Activated CD4-positive, alpha-beta T cell treated with anti-CD3 and anti-CD28 coated beads, Interleukin-2, amount 10 ng/mL, durations not matched to agents 7 days and 5 days (primary cell): ENCODE measurements at regions not wholly inside any gene's neighbourhood (a gene's known extent, or its start where the extent isn't known, plus 50 kb on each side); places are given as distances from the start of the nearest gene placed in this dataset.

Experiments
- CTCF ChIA-PET: fragments of 350-600 bp; sonication (Branson Sonifier 250); formaldehyde crosslinking; loops from one replicate; lab custom pipeline; 2021; ENCODE audit warnings: antibody characterized with exemption; lab: Charles Lee
- POLR2A ChIA-PET: fragments of 350-600 bp; sonication (Branson Sonifier 250); formaldehyde crosslinking; loops from one replicate; lab custom pipeline; 2021; ENCODE audit warnings: antibody characterized with exemption; lab: Charles Lee
- DNase-seq: peaks from one replicate; pipeline ENCODE4 v3.0.0-alpha.2; 2020
- H3K27ac Mint-ChIP-seq: one replicate; pipeline ENCODE4 v1.8.0; 2021; ENCODE audit warnings: mild to moderate bottlenecking, moderate library complexity, mixed read lengths
- H3K27me3 Mint-ChIP-seq: one replicate; pipeline ENCODE4 v1.8.0; 2021; ENCODE audit warnings: mixed read lengths
- H3K36me3 Mint-ChIP-seq: one replicate; pipeline ENCODE4 v1.8.0; 2021; ENCODE audit warnings: low read depth, mixed read lengths
- H3K4me1 Mint-ChIP-seq: one replicate; pipeline ENCODE4 v1.8.0; 2021; ENCODE audit warnings: mixed read lengths
- H3K4me3 Mint-ChIP-seq: one replicate; pipeline ENCODE4 v1.8.0; 2021; ENCODE audit warnings: mild to moderate bottlenecking, moderate library complexity, mixed read lengths
- H3K9me3 Mint-ChIP-seq: one replicate; pipeline ENCODE4 v1.8.0; 2021; ENCODE audit warnings: mixed read lengths

- H3K4me3 Mint-ChIP-seq, result no peak overlapping the region
- no peaks in the 10 kb centered on the region for H3K36me3 Mint-ChIP-seq
- DNase-seq, result no peak
- no peak overlapping the region for H3K27ac Mint-ChIP-seq
- CTCF ChIA-PET, result interaction anchor here (1.3 kb wide), 1 partner anchor 22 kb away, joined by 3 read pairs; no protein-coding TSS in a partner anchor
- POLR2A ChIA-PET, result no interaction called here
- no peaks in the 10 kb centered on the region for H3K4me1 Mint-ChIP-seq
- H3K27me3 Mint-ChIP-seq, result peaks cover 2% of the 10 kb centered on the region
- no peaks in the 10 kb centered on the region for H3K9me3 Mint-ChIP-seq
Observed at GRCh38 chrX:39156051-39156450, 354.8 kb downstream of the MID1IP1 start.

DNA sequence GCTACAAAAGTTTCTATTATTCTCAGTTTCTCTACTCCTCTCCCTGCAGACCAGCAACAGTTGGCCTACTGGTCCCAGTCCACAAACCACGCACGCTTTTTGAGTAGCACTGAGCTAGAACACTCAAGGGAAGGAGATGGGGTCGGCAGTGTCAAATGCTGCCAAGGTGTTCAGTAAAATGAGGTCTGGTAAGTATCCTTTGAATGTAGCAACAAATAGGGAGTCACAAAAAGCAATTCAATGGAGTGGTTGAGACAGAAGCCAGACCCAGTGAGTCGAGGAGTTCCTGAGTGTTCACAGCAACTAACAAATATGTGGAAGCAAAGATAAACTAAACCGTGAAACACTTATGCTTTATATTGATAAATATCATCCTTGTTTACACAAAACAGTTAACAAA, 355.7 kb downstream of the MID1IP1 start:
- CTCF ChIA-PET, result interaction anchor here (0.6 to 1.3 kb wide), 3 partner anchors 9 to 105 kb away, joined by 3 read pairs; no protein-coding TSS in a partner anchor
- no peaks in the 10 kb centered on the region for H3K9me3 Mint-ChIP-seq
- H3K27ac Mint-ChIP-seq, result no peak overlapping the region
- peaks cover 8% of the 10 kb centered on the region for H3K27me3 Mint-ChIP-seq
- no peak for DNase-seq
- POLR2A ChIA-PET, result no interaction called here
- no peak overlapping the region for H3K4me3 Mint-ChIP-seq
- H3K36me3 Mint-ChIP-seq, result no peaks in the 10 kb centered on the region
- H3K4me1 Mint-ChIP-seq, result peaks cover 5% of the 10 kb centered on the region

DNA sequence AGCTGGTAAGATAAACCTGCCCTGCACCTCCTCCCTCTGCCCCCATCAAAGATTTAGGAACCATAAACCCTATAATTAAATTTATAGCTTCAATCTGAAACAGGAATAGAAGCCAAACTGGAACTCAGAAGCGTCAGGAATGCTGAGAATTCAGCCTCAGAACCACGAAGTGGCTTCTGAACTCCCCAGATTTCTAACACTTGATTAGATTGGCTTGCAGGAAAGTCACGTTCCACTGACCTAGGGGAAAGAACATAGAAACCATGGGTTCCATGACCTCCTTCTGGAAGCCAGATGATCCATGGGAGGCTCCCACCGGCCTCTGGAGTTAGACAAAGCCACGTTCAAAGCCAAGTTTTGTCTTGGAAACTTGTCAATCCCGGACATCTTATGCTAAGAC, 356.5 kb downstream of the MID1IP1 start:
- no peak overlapping the region for H3K27ac Mint-ChIP-seq
- peaks cover 7% of the 10 kb centered on the region for H3K4me1 Mint-ChIP-seq
- no peak for DNase-seq
- ChIA-PET CTCF (interaction anchor here (0.9 to 1.1 kb wide), 2 partner anchors 8 to 10 kb away, joined by 3 read pairs; no protein-coding TSS in a partner anchor), POLR2A (interaction anchor here (0.6 kb wide), 1 partner anchor 173 kb away, joined by 5 read pairs; no protein-coding TSS in a partner anchor)
- no peaks in the 10 kb centered on the region for H3K9me3 Mint-ChIP-seq
- peaks cover 8% of the 10 kb centered on the region for H3K27me3 Mint-ChIP-seq
- H3K4me3 Mint-ChIP-seq, result no peak overlapping the region
- no peaks in the 10 kb centered on the region for H3K36me3 Mint-ChIP-seq

DNA sequence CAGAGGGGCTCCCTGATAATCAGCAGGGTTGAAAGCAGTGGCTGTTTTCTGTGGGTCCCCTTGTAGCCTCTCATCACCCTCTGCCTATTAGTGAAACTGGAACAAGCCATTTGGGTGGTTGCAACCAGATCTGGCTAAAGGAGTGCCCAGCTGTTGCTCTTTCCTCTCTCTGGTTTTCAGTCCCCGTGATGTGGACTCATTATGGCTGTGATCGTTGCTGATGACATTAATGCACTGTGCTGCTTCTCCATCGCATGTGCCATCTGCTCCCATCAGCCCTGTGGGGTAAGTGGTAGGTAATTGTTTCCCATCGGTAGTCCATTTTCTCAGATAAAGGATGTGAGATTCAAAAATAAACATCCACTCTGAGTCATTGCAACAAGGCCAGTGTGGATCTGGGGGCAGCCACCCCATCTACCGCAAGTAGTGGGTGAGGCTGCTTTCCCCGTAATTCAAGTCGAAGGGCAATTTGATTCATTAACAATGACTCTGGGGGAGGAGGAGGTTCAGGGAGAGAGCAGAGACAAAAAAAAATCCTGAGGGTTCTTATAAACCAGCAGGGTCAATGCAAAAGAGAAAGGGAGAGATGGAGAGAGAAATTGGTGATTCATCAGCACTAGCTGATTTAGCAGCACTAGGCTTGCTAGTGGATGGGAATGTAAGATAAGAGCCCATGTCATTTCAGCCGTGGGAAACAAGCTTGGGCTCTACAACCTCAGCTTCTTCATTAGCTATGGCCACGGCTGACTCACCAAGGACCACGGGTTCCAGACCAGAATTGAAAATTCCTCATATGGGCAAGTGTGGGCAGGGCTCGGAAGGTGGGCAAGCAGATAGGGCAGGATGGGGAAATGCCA, 357.8 kb downstream of the MID1IP1 start:
- Mint-ChIP-seq H3K27me3 (peaks cover 14% of the 10 kb centered on the region), H3K36me3 (no peaks in the 10 kb centered on the region), H3K4me3 (no peak overlapping the region), H3K9me3 (no peaks in the 10 kb centered on the region), H3K27ac (no peak overlapping the region), H3K4me1 (peaks cover 15% of the 10 kb centered on the region)
- CTCF ChIA-PET, result interaction anchor here (0.7 to 1.1 kb wide), 3 partner anchors 8 to 437 kb away, joined by 3 to 4 read pairs (median 4); no protein-coding TSS in a partner anchor
- no peak for DNase-seq
- POLR2A ChIA-PET, result interaction anchor here (0.7 kb wide), 1 partner anchor 945 kb away, joined by 3 read pairs; no protein-coding TSS in a partner anchor

GRCh38 chrX:39159921-39160507, 358.8 kb downstream of the MID1IP1 start:
- no peaks in the 10 kb centered on the region for H3K36me3 Mint-ChIP-seq
- H3K27me3 Mint-ChIP-seq, result peaks cover 14% of the 10 kb centered on the region
- POLR2A ChIA-PET, result interaction anchor here (0.7 kb wide), 1 partner anchor 944 kb away, joined by 3 read pairs; no protein-coding TSS in a partner anchor

DNA sequence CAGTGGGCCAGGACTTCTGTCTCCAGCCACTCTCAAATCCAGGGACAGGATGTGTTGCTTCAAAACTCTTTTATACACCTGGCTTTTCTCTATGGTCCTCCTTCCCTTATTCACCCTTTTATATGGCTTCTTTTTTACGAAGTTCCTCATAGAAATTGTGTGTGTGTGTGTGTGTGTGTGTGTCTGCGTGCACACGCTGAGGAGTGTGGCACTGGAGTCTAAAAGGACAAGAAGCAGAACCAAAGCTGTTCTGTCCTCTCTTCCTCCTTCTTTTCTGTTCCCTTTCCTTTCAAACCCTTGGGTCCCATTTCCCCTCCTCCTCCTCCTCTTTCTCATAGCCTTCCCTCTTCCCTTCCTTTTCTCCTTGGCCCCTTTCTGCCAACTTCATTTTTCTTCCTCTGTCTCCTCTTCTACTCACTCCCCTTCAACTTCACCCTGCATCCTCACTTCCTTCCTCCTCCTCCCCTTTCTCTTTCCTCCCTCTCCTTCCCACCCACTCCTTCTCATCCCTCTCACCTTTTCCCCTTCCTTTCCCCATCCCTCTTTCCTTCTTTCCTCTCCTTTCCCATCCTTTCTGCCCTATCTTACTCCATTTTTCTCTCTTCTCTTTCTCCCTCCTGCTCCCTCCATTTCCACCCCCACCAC, 360.5 kb downstream of the MID1IP1 start:
- no peaks in the 10 kb centered on the region for H3K36me3 Mint-ChIP-seq
- DNase-seq, result no peak
- H3K4me3 Mint-ChIP-seq, result peak overlapping the region; percentile 10
- peaks cover 14% of the 10 kb centered on the region for H3K27me3 Mint-ChIP-seq
- no peaks in the 10 kb centered on the region for H3K9me3 Mint-ChIP-seq
- ChIA-PET CTCF (interaction anchor here (0.6 to 1.0 kb wide), 3 partner anchors 92 to 1511 kb away, joined by 3 to 4 read pairs (median 3); no protein-coding TSS in a partner anchor), POLR2A (no interaction called here)
- no peak overlapping the region for H3K27ac Mint-ChIP-seq
- H3K4me1 Mint-ChIP-seq, result peaks cover 15% of the 10 kb centered on the region

More at GRCh38 chrX:39159921-39160507, 358.8 kb downstream of the MID1IP1 start:
- no peak for DNase-seq
- H3K27ac Mint-ChIP-seq, result no peak overlapping the region
- H3K9me3 Mint-ChIP-seq, result no peaks in the 10 kb centered on the region
- CTCF ChIA-PET, result interaction anchor here (1.1 kb wide), 1 partner anchor 11 kb away, joined by 4 read pairs; no protein-coding TSS in a partner anchor
- no peak overlapping the region for H3K4me3 Mint-ChIP-seq
- peaks cover 15% of the 10 kb centered on the region for H3K4me1 Mint-ChIP-seq

GRCh38 chrX:39162322-39162735, 361.1 kb downstream of the MID1IP1 start:
- Mint-ChIP-seq H3K4me1 (peaks cover 15% of the 10 kb centered on the region), H3K27me3 (peaks cover 14% of the 10 kb centered on the region), H3K4me3 (peak overlapping the region; percentile 27), H3K27ac (no peak overlapping the region), H3K36me3 (no peaks in the 10 kb centered on the region), H3K9me3 (no peaks in the 10 kb centered on the region)
- POLR2A ChIA-PET, result no interaction called here
- DNase-seq, result peak; percentile 10
- CTCF ChIA-PET, result interaction anchor here (0.6 to 1.9 kb wide), 9 partner anchors 10 to 1510 kb away, joined by 3 to 8 read pairs (median 4); no protein-coding TSS in a partner anchor

DNA sequence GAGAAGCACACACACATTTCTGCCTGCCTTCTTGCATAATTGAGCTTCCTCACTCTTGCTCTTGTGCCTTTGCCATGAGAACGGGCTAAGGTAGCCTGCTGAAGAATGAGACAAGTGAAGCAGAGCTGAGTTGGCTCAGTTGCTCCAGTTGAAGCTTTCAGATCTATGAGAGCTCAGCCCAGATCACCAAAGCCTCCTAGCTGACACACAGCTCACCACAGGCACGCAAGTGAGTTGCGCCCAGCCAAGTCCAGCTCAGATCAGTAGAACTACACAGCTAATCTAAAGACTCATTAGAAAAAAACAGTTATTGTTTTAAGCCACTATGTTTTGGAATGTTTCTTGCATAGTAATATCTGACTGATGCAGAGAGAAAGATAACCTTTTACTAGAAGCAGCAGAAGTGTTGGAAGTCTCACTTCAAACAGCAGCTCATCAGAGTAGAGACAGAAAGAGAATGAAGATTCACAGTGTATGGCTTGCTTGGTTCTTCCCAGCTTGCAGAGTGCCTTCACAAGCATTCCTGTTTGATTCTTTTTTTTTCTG, 362.4 kb downstream of the MID1IP1 start:
- Mint-ChIP-seq H3K27ac (no peak overlapping the region), H3K36me3 (no peaks in the 10 kb centered on the region), H3K4me1 (peaks cover 23% of the 10 kb centered on the region), H3K27me3 (peaks cover 12% of the 10 kb centered on the region), H3K4me3 (no peak overlapping the region), H3K9me3 (no peaks in the 10 kb centered on the region)
- DNase-seq, result no peak
- CTCF ChIA-PET, result interaction anchor here (0.7 to 1.9 kb wide), 10 partner anchors 8 to 368 kb away, joined by 3 to 8 read pairs (median 4); no protein-coding TSS in a partner anchor
- POLR2A ChIA-PET, result no interaction called here

- DNase-seq, result no peak
- Mint-ChIP-seq H3K36me3 (no peaks in the 10 kb centered on the region), H3K27me3 (peaks cover 12% of the 10 kb centered on the region), H3K27ac (no peak overlapping the region), H3K4me3 (no peak overlapping the region), H3K4me1 (peaks cover 23% of the 10 kb centered on the region), H3K9me3 (no peaks in the 10 kb centered on the region)
- CTCF ChIA-PET, result interaction anchor here (0.7 to 1.9 kb wide), 5 partner anchors 12 to 245 kb away, joined by 3 to 8 read pairs (median 5); no protein-coding TSS in a partner anchor
- POLR2A ChIA-PET, result no interaction called here
Observed at GRCh38 chrX:39164212-39164611, 363.0 kb downstream of the MID1IP1 start.

DNA sequence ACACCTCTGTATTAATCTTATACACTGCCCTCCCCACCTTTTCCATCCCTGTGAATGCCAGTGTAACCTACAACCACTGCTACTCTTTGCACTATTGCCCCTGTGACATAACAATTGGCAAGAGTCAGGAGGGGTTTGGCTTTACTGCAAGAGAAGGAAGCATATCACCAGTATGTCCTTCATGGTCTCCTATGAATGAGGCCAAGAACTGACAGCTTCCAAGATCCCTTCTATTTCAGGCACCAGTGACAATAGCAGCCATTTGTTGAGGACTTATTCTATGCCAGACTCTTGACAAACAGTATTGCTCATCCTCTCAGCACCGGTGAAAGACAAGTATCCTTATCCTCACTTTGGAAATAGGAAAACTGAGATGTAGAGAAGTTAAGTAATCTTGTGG, 363.9 kb downstream of the MID1IP1 start:
- Mint-ChIP-seq H3K27me3 (peaks cover 12% of the 10 kb centered on the region), H3K9me3 (no peaks in the 10 kb centered on the region), H3K27ac (no peak overlapping the region), H3K36me3 (no peaks in the 10 kb centered on the region), H3K4me1 (peaks cover 23% of the 10 kb centered on the region), H3K4me3 (no peak overlapping the region)
- DNase-seq, result no peak
- CTCF ChIA-PET, result interaction anchor here (1.0 to 1.7 kb wide), 2 partner anchors 31 to 35 kb away, joined by 3 to 5 read pairs; no protein-coding TSS in a partner anchor
- POLR2A ChIA-PET, result no interaction called here

- no peak for DNase-seq
- peaks cover 23% of the 10 kb centered on the region for H3K4me1 Mint-ChIP-seq
- POLR2A ChIA-PET, result no interaction called here
Observed at GRCh38 chrX:39165773-39166172, 364.5 kb downstream of the MID1IP1 start.

DNA sequence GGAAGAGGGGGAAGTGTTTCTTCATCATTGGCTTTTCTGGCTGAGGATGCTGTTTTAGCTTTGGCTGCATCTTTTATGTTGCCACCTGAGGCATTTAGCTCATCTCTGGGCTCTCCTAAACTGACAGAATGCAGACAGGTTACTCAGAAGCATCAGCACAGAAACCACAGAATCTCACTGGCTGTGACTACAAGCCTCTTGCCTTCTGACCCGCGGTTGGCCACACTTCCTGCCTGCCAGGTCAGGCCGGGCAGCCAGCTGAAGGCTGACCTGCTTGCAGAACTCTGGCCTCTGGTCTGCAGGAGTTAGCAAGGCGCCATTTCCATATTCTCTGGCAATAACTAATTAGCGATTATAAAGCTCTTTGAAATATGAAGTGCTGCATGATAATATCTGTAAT, 366.5 kb downstream of the MID1IP1 start:
- Mint-ChIP-seq H3K27ac (peak overlapping the region; percentile 36), H3K9me3 (no peaks in the 10 kb centered on the region), H3K36me3 (no peaks in the 10 kb centered on the region), H3K27me3 (peaks cover 6% of the 10 kb centered on the region), H3K4me1 (peaks cover 15% of the 10 kb centered on the region), H3K4me3 (no peak overlapping the region)
- ChIA-PET CTCF (interaction anchor here (1.3 kb wide), 1 partner anchor 10 kb away, joined by 3 read pairs; no protein-coding TSS in a partner anchor), POLR2A (no interaction called here)
- DNase-seq, result no peak

More at GRCh38 chrX:39165773-39166172, 364.5 kb downstream of the MID1IP1 start:
- Mint-ChIP-seq H3K36me3 (no peaks in the 10 kb centered on the region), H3K9me3 (no peaks in the 10 kb centered on the region), H3K4me3 (no peak overlapping the region), H3K27ac (no peak overlapping the region), H3K27me3 (peaks cover 12% of the 10 kb centered on the region)
- CTCF ChIA-PET, result interaction anchor here (1.0 to 1.2 kb wide), 2 partner anchors 8 to 35 kb away, joined by 3 read pairs; no protein-coding TSS in a partner anchor
